ENCODE measurements at regions not wholly inside any gene's neighbourhood (a gene's known extent, or its start where the extent isn't known, plus 50 kb on each side); places are given as distances from the start of the nearest gene placed in this dataset.

GRCh38 chr6:153183925-153184324 is 52.8 kb upstream of the RGS17 start:
- no peak for DNase-seq
- intact Hi-C loops (cut with DNase I) = no loop called here
